NCI-H82 treated with DMSO at 0.1 percent for 48 hours (cell line): ENCODE measurements at regions not wholly inside any gene's neighbourhood (a gene's known extent, or its start where the extent isn't known, plus 50 kb on each side); places are given as distances from the start of the nearest gene placed in this dataset.

ENCODE experiments used
- DNase-seq: peaks from one replicate; lab custom pipeline; 2025; ENCODE audit not compliant: unreplicated experiment; lab: John Stamatoyannopoulos, UW

DNA sequence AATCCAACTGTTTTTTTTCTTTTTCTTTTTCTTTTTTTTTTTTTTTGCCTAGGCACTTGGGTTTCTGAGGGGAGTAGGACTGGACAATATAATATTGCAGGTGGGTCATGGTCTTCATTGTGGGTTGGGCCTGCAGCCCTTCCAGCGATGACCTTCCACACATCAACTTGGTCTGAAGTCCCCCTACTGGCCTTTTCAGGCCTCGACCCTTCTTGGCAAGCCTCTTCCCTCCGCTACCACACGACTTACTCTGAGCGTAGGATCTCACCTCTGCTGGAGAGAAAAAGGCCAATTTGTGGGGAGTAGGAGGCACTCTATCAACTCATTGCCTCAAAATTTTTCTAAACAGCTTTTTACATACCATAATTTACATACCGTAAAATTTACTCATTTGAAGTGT is 51.1 kb upstream of the GRIK3 start:
- no peak for DNase-seq

DNA sequence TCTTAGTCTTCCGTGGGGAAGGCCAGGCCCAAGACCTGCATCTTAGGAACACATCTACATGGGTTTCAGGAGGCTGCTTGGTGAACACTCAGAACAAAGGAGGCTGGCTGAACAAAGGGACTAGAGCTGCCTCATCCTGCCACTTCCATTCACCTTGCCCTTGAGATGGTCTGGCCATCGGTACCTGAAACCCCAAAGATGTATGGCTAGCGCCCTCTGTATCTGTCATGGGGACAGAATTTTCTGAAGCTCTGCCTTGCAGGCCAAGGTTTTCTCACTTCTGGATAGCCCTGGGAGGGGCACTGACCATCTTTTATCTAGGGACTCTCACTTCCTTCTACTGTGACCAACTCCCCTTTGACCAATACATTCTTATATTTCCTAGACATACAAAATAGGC is 55.4 kb upstream of the GRIK3 start:
- DNase-seq, result no peak

GRCh38 chr1:37090671-37091070 is 56.4 kb upstream of the GRIK3 start:
- no peak for DNase-seq

GRCh38 chr1:37092937-37093336 is 58.6 kb upstream of the GRIK3 start:
- peak; percentile 87 for DNase-seq

GRCh38 chr1:37094302-37094701 is 60.0 kb upstream of the GRIK3 start:
- DNase-seq, result no peak

- no peak for DNase-seq
Observed at GRCh38 chr1:37096523-37096922, 62.2 kb upstream of the GRIK3 start.

GRCh38 chr1:37097731-37098130 is 63.4 kb upstream of the GRIK3 start:
- no peak for DNase-seq

GRCh38 chr1:37098237-37098636 is 63.9 kb upstream of the GRIK3 start:
- DNase-seq, result no peak

- no peak for DNase-seq
Observed at GRCh38 chr1:37100310-37100709, 66.0 kb upstream of the GRIK3 start.

DNA sequence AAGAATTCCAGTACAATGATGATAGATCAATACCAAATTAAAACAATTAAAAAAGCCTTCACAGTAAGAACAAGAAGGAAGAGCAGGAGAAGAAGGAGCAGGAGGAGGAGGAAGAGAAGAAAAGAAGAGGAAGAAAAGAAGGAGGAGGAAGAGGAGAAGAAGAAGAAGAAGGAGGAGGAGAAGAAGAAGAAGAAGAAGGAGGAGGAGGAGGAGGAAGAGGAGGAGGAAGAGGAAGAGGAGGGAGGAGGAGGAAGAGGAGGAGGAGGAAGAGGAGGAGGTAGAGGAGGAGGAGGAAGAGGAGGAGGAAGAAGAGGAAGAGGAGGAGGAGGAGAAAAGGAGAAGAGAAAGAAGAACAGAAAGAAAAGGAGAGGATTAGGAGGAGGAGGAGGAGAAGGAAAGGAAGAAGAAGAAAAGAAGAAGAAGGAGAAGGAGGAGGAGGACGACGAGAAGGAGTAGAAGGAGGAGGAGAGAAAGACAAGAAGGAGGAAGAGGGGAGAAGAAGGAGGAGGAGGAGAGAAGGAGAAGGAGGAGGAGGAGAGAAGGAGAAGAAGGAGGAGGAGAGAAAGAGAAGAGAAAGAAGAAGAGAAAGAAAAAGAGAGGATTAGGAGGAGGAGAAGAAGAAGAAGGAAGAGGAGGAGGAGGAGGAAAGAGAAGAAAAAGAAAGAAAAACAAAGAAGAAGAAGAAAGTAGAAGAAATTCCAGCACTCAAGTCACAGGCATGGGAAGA is 68.5 kb upstream of the GRIK3 start:
- no peak for DNase-seq

GRCh38 chr1:37105911-37106310 is 71.6 kb upstream of the GRIK3 start:
- DNase-seq, result no peak

DNA sequence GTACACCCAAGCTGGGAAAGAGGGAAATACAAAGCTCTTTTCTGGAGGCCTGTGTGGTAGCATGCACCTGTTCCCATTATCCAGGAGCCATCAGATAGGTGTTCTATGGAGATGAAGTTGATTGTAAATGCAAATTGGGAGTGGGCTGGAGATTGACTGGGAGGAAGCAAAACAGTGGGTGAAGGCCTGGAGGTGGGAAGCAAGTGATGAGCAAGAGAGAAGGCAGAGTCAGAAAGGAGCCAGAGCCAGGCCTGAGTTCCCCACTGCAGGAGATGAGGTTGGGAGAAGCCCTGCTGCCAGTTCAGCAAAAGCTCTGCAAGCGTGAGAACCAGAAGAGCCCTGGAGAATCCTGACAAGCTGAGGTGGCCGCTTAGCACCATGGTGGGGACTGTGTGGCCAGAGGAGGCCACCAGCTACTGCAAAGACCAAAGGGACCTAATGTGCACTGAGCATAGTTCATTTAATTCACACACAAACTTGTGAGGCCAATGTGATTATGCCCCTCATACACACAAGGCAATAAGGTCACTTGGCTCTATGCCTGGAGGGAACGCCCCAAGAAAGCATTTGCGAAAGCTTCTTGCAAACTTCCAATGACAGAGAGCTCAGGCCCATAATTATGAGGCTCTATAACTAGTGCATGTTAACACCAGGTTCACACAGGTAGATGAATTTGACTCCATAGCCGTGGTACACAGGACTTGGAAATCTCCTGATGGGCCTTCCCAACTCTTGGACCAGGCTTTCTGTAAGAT is 73.0 kb upstream of the GRIK3 start:
- no peak for DNase-seq

DNA sequence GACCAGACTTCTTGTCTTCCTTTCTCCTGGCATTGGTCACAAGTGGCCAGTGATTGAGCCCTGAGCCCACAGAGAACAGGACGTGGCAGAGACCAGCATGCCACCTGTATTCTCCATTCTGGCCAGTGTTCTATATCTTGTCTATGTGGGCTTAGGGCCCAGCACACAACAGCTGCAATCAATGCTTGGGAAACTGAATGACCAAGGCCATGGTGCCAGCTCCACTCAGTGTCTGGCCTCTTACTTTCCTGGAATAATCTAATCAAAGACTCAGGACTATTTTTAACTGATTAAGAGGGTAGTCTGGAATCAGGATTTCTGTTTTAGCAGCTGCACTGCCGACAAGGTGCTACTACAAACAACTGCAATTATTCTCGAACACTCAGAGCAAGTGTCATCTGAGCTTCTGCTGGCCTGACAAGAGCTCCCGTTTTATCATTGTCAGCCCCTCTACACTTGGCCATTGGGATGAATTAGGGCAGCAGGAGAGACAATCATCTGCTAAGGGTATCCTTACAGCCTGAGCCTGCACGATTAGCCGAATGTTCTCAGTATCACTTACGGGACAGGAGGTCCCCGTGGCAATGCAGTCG is 74.4 kb upstream of the GRIK3 start:
- peak; percentile 37 for DNase-seq

DNA sequence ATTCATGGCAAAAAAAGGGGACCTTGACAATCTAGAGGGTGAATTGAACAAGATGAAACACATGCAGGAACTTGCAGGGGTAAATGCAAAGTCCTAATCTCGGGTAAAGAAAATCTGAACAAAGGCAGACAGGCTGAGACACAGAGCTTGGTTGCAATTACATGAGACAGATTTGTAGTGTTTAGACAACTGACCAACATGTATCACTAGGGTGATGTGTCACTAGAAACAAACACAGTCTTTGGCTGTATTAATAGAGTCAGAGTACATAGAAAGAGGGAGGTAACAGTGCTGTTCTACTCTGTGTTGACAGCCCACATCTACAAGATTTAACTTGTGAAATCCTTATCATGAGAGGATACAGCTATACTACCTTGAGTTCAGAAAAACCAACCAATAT is 78.1 kb upstream of the GRIK3 start:
- no peak for DNase-seq

- no peak for DNase-seq
Observed at GRCh38 chr1:37113285-37113997, 79.1 kb upstream of the GRIK3 start.

DNA sequence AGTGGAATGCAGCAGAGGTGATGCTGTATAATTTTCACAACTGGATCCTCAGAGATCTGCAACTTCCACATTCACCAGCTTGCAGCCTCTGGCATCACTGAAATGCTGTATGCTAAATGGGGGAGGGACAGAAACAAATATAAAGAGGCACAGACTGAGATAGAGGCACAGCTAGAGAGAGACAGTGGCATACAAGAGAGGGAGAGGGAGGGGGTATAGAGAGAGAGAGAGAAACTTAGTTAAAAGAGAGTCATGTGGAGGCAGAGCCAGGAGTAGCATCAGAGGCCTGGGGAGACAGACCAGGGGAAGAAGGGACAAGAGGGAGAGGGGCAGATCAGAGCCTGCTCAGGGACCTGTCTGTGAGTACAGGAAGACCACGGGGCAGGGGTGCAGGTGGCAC is 84.5 kb upstream of the GRIK3 start:
- DNase-seq, result no peak

DNA sequence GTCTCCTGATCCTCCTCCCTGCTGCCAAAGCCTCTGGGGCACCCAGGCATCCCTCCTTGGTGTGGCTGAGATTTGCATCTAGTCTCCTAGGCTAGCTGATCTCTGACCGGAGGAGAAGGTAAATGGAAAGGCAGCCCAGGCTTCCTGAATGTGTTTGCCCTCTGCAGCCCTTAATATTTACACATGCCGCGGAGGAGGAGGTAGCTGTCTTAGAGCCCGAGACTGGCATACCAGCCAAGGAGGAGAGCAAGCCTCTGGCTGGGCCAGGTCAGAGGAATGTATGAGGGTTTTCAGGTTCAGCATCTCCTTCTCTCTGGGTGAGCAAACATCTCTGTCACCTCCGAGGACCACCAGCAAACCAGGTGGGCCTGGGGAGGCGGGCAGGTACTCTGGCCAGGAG is 86.0 kb upstream of the GRIK3 start:
- DNase-seq, result no peak

GRCh38 chr1:37123276-37124115 is 89.2 kb upstream of the GRIK3 start:
- DNase-seq, result no peak

- DNase-seq, result no peak
Observed at GRCh38 chr1:37124501-37124900, 90.2 kb upstream of the GRIK3 start.

- no peak for DNase-seq
Observed at GRCh38 chr1:37125295-37125694, 91.0 kb upstream of the GRIK3 start.

DNA sequence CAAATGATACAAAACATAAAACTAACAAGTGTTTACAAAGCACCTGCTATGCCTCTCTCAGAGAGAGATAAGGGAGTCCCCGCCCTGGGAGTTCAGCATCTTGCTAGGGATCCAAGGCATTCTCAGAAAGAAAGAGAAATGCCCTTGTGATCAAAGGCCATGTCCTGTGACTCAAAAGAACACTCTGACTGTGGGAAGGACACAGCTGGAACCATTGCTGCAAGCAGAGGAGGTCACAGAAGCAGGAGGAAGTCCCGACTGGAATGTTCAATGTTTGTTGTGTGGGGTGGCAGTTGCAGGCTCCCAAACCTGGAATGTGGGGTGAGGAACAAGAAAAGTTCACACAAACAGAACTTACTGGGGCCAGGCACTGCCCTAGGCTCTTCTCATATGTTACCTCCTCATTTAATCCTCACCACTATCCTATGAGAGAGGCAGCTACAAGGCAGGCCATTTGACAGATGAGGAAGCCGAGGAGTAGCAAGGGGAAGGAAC is 93.0 kb upstream of the GRIK3 start:
- DNase-seq, result no peak
